Liver (tissue), 8 donors: ENCODE measurements at regions not wholly inside any gene's neighbourhood (a gene's known extent, or its start where the extent isn't known, plus 50 kb on each side); places are given as distances from the start of the nearest gene placed in this dataset.

Experiments
- DNase-seq: peaks from one replicate; pipeline ENCODE4 v3.0.0-alpha.2; 2017; ENCODE audit warnings: low spot score
- H3K27ac ChIP-seq, 2 donors: one replicate each; pipeline ENCODE4 v1.7.0; 2013; ENCODE audit warnings: inconsistent platforms in 2 of 2, low read length in 2 of 2, control low read depth in 1 of 2, low read depth in 1 of 2, mild to moderate bottlenecking in 1 of 2
- H3K27me3 ChIP-seq, 4 donors: one replicate each; pipeline versions ENCODE4 v1.6.1 to v1.7.0; 2013; ENCODE audit warnings: low read length in 3 of 4, inconsistent platforms in 1 of 4, mild to moderate bottlenecking in 1 of 4, moderate library complexity in 1 of 4; ENCODE audit not compliant: control insufficient read depth in 4 of 4, insufficient read depth in 4 of 4
- H3K36me3 ChIP-seq, 4 donors: one replicate each; pipeline versions ENCODE4 v1.6.1 to v1.7.0; 2013; ENCODE audit warnings: low read length in 3 of 4, mild to moderate bottlenecking in 3 of 4, low read depth in 1 of 4, moderate library complexity in 1 of 4; ENCODE audit not compliant: control insufficient read depth in 4 of 4, insufficient read depth in 3 of 4
- H3K4me1 ChIP-seq, 4 donors: one replicate each; pipeline versions ENCODE4 v1.6.1 to v1.7.0; 2013; ENCODE audit warnings: low read length in 3 of 4, mild to moderate bottlenecking in 3 of 4, moderate library complexity in 1 of 4; ENCODE audit not compliant: control insufficient read depth in 4 of 4, insufficient read depth in 4 of 4
- H3K4me3 ChIP-seq, 3 donors: one replicate each; pipeline versions ENCODE4 v1.6.1 to v1.7.0; 2013; ENCODE audit warnings: low read length in 3 of 3, control low read depth in 1 of 3, low read depth in 1 of 3, mild to moderate bottlenecking in 1 of 3
- H3K9ac ChIP-seq, 2 donors: one replicate each; pipeline ENCODE4 v1.7.0; 2013; ENCODE audit warnings: low read length in 2 of 2, mild to moderate bottlenecking in 2 of 2, moderate library complexity in 2 of 2, control low read depth in 1 of 2, low read depth in 1 of 2
- H3K9me3 ChIP-seq, 4 donors: one replicate each; pipeline versions ENCODE4 v1.6.1 to v1.7.0; 2013; ENCODE audit warnings: low read length in 3 of 4; ENCODE audit not compliant: control insufficient read depth in 4 of 4
- EGR1 ChIP-seq, 2 donors: IDR thresholded peaks; 2 replicates each; pipeline ENCODE4 v1.6.1; 2016 to 2018; ENCODE audit warnings: antibody characterized with exemption in 2 of 2, low read depth in 2 of 2
- FOXA1 ChIP-seq: IDR thresholded peaks from 2 replicates; pipeline ENCODE4 v1.6.1; 2016; ENCODE audit warnings: antibody characterized with exemption
- HNF4G ChIP-seq: IDR thresholded peaks from 2 replicates; pipeline ENCODE4 v1.6.1; 2016; ENCODE audit warnings: antibody characterized with exemption
- NR2F2 ChIP-seq: IDR thresholded peaks from 2 replicates; pipeline ENCODE4 v1.6.1; 2016; ENCODE audit warnings: antibody characterized with exemption
- RAD21 ChIP-seq, 2 donors: IDR thresholded peaks; 2 replicates each; pipeline ENCODE4 v1.6.1; 2016; ENCODE audit warnings: antibody characterized with exemption in 2 of 2, mild to moderate bottlenecking in 2 of 2
- RXRA ChIP-seq, 2 donors: IDR thresholded peaks; 2 replicates each; pipeline ENCODE4 v1.6.1; 2017 to 2018; ENCODE audit warnings: antibody characterized with exemption in 2 of 2, mild to moderate bottlenecking in 1 of 2
- YY1 ChIP-seq: IDR thresholded peaks from 2 replicates; pipeline ENCODE4 v1.6.1; 2016; ENCODE audit warnings: antibody characterized with exemption, mild to moderate bottlenecking
- WGBS: extraction: QIAGEN DNeasy Blood & Tissue Kit; methylation state at CpG from one replicate; pipeline ENCODE4 v1.1.7; 2013; 5-methylcytosine and 5-hydroxymethylcytosine counted together
- TF ChIP-seq, protein P1 (sequence below): IDR thresholded peaks from 2 replicates; pipeline ENCODE4 v1.6.1; 2016; ENCODE audit warnings: antibody characterized with exemption
- TF ChIP-seq, protein P2 (sequence below): IDR thresholded peaks from 2 replicates; pipeline ENCODE4 v1.6.1; 2016; ENCODE audit warnings: antibody characterized with exemption, mild to moderate bottlenecking
- TF ChIP-seq, protein P3 (sequence below): IDR thresholded peaks from 2 replicates; pipeline ENCODE4 v1.6.1; 2016; ENCODE audit warnings: antibody characterized with exemption
- TF ChIP-seq, protein P4 (sequence below): fragments of 150-350 bp; IDR thresholded peaks from 2 replicates; pipeline ENCODE4 v1.5.1; 2017; ENCODE audit warnings: improper control_type of control experiment, low read depth, low read length; ENCODE audit not compliant: missing input control
- donor health status: healthy.
- donor health status: healthy.
- donor health status: healthy.
- donor health status: healthy.
- donor health status: healthy.

DNA sequence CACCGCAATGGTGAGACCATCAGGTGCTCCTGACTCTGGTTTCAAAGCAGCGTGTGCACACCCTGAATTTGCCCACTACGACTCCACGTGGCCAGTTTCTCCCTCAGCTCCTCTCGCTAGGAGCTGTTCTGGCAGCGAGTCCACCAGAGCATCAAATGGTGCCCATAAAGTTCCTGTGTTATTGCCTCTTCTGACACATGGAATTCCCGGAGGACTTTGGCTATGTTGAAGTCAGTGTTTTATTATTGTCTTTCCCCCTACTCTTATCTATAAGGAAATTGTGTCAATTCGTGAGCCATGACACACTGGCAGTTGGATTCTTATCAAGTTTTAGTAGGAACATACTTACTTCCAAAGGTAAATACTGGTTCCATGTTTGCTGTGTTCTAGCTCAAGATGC is 53.9 kb upstream of the NPVF start:
- TF ChIP-seq, protein P1, sequence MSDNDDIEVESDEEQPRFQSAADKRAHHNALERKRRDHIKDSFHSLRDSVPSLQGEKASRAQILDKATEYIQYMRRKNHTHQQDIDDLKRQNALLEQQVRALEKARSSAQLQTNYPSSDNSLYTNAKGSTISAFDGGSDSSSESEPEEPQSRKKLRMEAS = no peak
- TF ChIP-seq, protein P2, sequence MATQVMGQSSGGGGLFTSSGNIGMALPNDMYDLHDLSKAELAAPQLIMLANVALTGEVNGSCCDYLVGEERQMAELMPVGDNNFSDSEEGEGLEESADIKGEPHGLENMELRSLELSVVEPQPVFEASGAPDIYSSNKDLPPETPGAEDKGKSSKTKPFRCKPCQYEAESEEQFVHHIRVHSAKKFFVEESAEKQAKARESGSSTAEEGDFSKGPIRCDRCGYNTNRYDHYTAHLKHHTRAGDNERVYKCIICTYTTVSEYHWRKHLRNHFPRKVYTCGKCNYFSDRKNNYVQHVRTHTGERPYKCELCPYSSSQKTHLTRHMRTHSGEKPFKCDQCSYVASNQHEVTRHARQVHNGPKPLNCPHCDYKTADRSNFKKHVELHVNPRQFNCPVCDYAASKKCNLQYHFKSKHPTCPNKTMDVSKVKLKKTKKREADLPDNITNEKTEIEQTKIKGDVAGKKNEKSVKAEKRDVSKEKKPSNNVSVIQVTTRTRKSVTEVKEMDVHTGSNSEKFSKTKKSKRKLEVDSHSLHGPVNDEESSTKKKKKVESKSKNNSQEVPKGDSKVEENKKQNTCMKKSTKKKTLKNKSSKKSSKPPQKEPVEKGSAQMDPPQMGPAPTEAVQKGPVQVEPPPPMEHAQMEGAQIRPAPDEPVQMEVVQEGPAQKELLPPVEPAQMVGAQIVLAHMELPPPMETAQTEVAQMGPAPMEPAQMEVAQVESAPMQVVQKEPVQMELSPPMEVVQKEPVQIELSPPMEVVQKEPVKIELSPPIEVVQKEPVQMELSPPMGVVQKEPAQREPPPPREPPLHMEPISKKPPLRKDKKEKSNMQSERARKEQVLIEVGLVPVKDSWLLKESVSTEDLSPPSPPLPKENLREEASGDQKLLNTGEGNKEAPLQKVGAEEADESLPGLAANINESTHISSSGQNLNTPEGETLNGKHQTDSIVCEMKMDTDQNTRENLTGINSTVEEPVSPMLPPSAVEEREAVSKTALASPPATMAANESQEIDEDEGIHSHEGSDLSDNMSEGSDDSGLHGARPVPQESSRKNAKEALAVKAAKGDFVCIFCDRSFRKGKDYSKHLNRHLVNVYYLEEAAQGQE = no peak
- TF ChIP-seq NR2F2 (no peak), RAD21 (IDR thresholded peaks at IDR 0.05) (no peak), FOXA1 (no peak), RXRA (IDR thresholded peaks at IDR 0.05) (no peak)
- TF ChIP-seq, protein P3, sequence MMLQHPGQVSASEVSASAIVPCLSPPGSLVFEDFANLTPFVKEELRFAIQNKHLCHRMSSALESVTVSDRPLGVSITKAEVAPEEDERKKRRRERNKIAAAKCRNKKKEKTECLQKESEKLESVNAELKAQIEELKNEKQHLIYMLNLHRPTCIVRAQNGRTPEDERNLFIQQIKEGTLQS = no peak
- H3K27me3 ChIP-seq = no peaks in the 10 kb centered on the region
- H3K4me1 ChIP-seq = no peaks in the 10 kb centered on the region
- no peak for DNase-seq
- WGBS = 78% methylated on average over 8 of the region's 8 CpGs
- no peak overlapping the region for H3K27ac ChIP-seq
- H3K9ac ChIP-seq = no peak overlapping the region
- no peaks in the 10 kb centered on the region for H3K9me3 ChIP-seq
- no peak overlapping the region for H3K4me3 ChIP-seq
- H3K36me3 ChIP-seq = no peaks in the 10 kb centered on the region

DNA sequence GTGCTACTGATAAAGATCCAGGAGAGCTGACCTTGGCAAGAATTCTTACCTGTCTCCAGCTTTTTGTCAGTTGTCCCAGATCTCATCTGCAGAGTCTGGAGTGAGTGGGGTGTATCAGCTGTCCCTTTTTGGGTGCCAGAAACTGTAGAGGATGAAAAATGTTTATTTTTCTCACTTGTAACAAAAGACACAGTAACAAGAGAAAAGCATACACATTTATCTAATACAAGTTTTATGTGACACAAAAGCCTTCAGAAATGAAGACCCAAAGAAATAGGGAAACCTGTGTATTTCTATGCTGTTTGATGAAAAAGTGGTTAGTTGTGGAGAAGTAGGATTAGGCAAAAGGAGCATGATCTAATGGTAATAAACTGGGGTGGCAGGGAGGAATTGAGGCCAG is 58.5 kb upstream of the NPVF start:
- no peak for DNase-seq
- Histone ChIP-seq H3K36me3 (no peaks in the 10 kb centered on the region), H3K27me3 (no peaks in the 10 kb centered on the region), H3K4me3 (no peak overlapping the region), H3K4me1 (no peaks in the 10 kb centered on the region), H3K27ac (no peak overlapping the region), H3K9me3 (no peaks in the 10 kb centered on the region), H3K9ac (no peak overlapping the region)
- TF ChIP-seq RXRA (IDR thresholded peaks at IDR 0.05) (no peak), YY1 (no peak), RAD21 (IDR thresholded peaks at IDR 0.05) (no peak), HNF4G (no peak), NR2F2 (no peak), EGR1 (IDR thresholded peaks at IDR 0.05; ENCODE audit: low read depth in 2 of 2) (no peak)
- TF ChIP-seq, protein P4, sequence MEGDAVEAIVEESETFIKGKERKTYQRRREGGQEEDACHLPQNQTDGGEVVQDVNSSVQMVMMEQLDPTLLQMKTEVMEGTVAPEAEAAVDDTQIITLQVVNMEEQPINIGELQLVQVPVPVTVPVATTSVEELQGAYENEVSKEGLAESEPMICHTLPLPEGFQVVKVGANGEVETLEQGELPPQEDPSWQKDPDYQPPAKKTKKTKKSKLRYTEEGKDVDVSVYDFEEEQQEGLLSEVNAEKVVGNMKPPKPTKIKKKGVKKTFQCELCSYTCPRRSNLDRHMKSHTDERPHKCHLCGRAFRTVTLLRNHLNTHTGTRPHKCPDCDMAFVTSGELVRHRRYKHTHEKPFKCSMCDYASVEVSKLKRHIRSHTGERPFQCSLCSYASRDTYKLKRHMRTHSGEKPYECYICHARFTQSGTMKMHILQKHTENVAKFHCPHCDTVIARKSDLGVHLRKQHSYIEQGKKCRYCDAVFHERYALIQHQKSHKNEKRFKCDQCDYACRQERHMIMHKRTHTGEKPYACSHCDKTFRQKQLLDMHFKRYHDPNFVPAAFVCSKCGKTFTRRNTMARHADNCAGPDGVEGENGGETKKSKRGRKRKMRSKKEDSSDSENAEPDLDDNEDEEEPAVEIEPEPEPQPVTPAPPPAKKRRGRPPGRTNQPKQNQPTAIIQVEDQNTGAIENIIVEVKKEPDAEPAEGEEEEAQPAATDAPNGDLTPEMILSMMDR = no peak
- TF ChIP-seq, protein P2 = no peak
- TF ChIP-seq, protein P3 = no peak
